Liver (tissue), 3 donors: ENCODE measurements at regions not wholly inside any gene's neighbourhood (a gene's known extent, or its start where the extent isn't known, plus 50 kb on each side); places are given as distances from the start of the nearest gene placed in this dataset.

Experiments
- EGR1 ChIP-seq, 2 donors: IDR thresholded peaks; 2 replicates each; pipeline ENCODE4 v1.6.1; 2016 to 2018; ENCODE audit warnings: antibody characterized with exemption in 2 of 2, low read depth in 2 of 2
- HNF4G ChIP-seq: IDR thresholded peaks from 2 replicates; pipeline ENCODE4 v1.6.1; 2016; ENCODE audit warnings: antibody characterized with exemption
- JUND ChIP-seq, 2 donors: IDR thresholded peaks; 2 replicates each; pipeline ENCODE4 v1.6.1; 2016; ENCODE audit warnings: antibody characterized with exemption in 2 of 2
- RAD21 ChIP-seq, 2 donors: IDR thresholded peaks; 2 replicates each; pipeline ENCODE4 v1.6.1; 2016; ENCODE audit warnings: antibody characterized with exemption in 2 of 2, mild to moderate bottlenecking in 2 of 2
- TF ChIP-seq, protein P1 (sequence below): fragments of 150-350 bp; IDR thresholded peaks from 2 replicates; pipeline ENCODE4 v1.5.1; 2017; ENCODE audit warnings: improper control_type of control experiment, low read depth, low read length; ENCODE audit not compliant: missing input control
- TF ChIP-seq, protein P2 (sequence below): IDR thresholded peaks from 2 replicates; pipeline ENCODE4 v1.6.1; 2016; ENCODE audit warnings: antibody characterized with exemption
- TF ChIP-seq, protein P3 (sequence below): IDR thresholded peaks from 2 replicates; pipeline ENCODE4 v1.6.1; 2016; ENCODE audit warnings: antibody characterized with exemption
- TF ChIP-seq, protein P4 (sequence below): IDR thresholded peaks from 2 replicates; pipeline ENCODE4 v1.6.1; 2016; ENCODE audit warnings: antibody characterized with exemption
- donor health status: healthy.
- donor health status: healthy.

DNA sequence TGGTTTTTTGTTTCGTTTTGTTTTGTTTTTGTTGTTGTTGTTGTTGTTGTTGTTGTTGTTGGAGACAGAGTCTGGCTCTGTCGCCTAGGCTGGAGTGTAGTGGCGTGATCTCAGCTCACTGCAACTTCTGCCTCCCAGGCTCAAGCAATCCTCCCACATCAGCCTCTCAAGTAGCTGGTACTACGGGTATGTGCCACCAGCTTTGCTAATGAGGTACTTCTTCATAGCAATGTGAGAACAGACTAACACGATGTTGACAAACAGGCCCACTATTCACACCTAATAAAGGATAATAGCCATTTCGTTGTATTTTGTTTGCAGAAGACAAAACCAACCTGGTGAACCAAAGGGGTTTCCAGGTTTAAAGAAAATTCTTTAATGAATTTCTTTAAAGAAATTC is 130.9 kb downstream of the DIRAS2 start:
- TF ChIP-seq, protein P1, sequence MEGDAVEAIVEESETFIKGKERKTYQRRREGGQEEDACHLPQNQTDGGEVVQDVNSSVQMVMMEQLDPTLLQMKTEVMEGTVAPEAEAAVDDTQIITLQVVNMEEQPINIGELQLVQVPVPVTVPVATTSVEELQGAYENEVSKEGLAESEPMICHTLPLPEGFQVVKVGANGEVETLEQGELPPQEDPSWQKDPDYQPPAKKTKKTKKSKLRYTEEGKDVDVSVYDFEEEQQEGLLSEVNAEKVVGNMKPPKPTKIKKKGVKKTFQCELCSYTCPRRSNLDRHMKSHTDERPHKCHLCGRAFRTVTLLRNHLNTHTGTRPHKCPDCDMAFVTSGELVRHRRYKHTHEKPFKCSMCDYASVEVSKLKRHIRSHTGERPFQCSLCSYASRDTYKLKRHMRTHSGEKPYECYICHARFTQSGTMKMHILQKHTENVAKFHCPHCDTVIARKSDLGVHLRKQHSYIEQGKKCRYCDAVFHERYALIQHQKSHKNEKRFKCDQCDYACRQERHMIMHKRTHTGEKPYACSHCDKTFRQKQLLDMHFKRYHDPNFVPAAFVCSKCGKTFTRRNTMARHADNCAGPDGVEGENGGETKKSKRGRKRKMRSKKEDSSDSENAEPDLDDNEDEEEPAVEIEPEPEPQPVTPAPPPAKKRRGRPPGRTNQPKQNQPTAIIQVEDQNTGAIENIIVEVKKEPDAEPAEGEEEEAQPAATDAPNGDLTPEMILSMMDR, result no peak
- TF ChIP-seq, protein P2, sequence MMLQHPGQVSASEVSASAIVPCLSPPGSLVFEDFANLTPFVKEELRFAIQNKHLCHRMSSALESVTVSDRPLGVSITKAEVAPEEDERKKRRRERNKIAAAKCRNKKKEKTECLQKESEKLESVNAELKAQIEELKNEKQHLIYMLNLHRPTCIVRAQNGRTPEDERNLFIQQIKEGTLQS, result no peak
- no peak for TF ChIP-seq RAD21 (IDR thresholded peaks at IDR 0.05)
- TF ChIP-seq JUND (IDR thresholded peaks at IDR 0.05), result no peak
- TF ChIP-seq, protein P3, sequence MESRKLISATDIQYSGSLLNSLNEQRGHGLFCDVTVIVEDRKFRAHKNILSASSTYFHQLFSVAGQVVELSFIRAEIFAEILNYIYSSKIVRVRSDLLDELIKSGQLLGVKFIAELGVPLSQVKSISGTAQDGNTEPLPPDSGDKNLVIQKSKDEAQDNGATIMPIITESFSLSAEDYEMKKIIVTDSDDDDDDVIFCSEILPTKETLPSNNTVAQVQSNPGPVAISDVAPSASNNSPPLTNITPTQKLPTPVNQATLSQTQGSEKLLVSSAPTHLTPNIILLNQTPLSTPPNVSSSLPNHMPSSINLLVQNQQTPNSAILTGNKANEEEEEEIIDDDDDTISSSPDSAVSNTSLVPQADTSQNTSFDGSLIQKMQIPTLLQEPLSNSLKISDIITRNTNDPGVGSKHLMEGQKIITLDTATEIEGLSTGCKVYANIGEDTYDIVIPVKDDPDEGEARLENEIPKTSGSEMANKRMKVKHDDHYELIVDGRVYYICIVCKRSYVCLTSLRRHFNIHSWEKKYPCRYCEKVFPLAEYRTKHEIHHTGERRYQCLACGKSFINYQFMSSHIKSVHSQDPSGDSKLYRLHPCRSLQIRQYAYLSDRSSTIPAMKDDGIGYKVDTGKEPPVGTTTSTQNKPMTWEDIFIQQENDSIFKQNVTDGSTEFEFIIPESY, result no peak
- TF ChIP-seq, protein P4, sequence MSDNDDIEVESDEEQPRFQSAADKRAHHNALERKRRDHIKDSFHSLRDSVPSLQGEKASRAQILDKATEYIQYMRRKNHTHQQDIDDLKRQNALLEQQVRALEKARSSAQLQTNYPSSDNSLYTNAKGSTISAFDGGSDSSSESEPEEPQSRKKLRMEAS, result no peak
- no peak for TF ChIP-seq HNF4G
- no peak for TF ChIP-seq EGR1 (IDR thresholded peaks at IDR 0.05; ENCODE audit: low read depth in 2 of 2)
